ENCODE measurements at regions not wholly inside any gene's neighbourhood (a gene's known extent, or its start where the extent isn't known, plus 50 kb on each side); places are given as distances from the start of the nearest gene placed in this dataset.
"Not testable (repeated sequence)": the region's sequence is repeated elsewhere in the genome, so short reads cannot be mapped to it uniquely, and the experiment has no call there.

GRCh38 chr12:19572920-19573558 is 133.7 kb downstream of the AEBP2 start:
- DNase-seq, result peak; percentile 21

- no peak for DNase-seq
Observed at GRCh38 chr12:19573866-19574265, 134.6 kb downstream of the AEBP2 start.

GRCh38 chr12:19574601-19575000 is 135.3 kb downstream of the AEBP2 start:
- DNase-seq, result no peak

GRCh38 chr12:19575337-19576243 is 136.3 kb downstream of the AEBP2 start:
- no peak for DNase-seq

GRCh38 chr12:19576506-19577280 is 137.4 kb downstream of the AEBP2 start:
- no peak for DNase-seq

- DNase-seq, result no peak
Observed at GRCh38 chr12:19577281-19577530, 137.9 kb downstream of the AEBP2 start.

- no peak for DNase-seq
Observed at GRCh38 chr12:19584732-19585131, 145.4 kb downstream of the AEBP2 start.

GRCh38 chr12:19588951-19589350 is 149.7 kb downstream of the AEBP2 start:
- DNase-seq, result no peak

GRCh38 chr12:19591951-19592350 is 152.7 kb downstream of the AEBP2 start:
- no peak for DNase-seq

GRCh38 chr12:19596434-19597166 is 157.3 kb downstream of the AEBP2 start:
- DNase-seq, result no peak

GRCh38 chr12:19597167-19598026 is 158.1 kb downstream of the AEBP2 start:
- DNase-seq, result no peak

- no peak for DNase-seq
Observed at GRCh38 chr12:19605720-19606119, 166.4 kb downstream of the AEBP2 start.

- DNase-seq, result no peak
Observed at GRCh38 chr12:19608039-19608438, 168.7 kb downstream of the AEBP2 start.

GRCh38 chr12:19613051-19613535 is 173.8 kb downstream of the AEBP2 start:
- DNase-seq, result no peak

GRCh38 chr12:19614601-19615383 is 175.5 kb downstream of the AEBP2 start:
- DNase-seq, result no peak

- DNase-seq, result no peak
Observed at GRCh38 chr12:19615384-19615725, 176.1 kb downstream of the AEBP2 start.

GRCh38 chr12:19616781-19617180 is 177.5 kb downstream of the AEBP2 start:
- no peak for DNase-seq

GRCh38 chr12:19620222-19620621 is 180.9 kb downstream of the AEBP2 start:
- DNase-seq, result no peak

GRCh38 chr12:19623751-19624399 is 184.6 kb downstream of the AEBP2 start:
- DNase-seq, result no peak

- DNase-seq, result no peak
Observed at GRCh38 chr12:19624491-19624890, 185.2 kb downstream of the AEBP2 start.

GRCh38 chr12:19625551-19625950 is 186.3 kb downstream of the AEBP2 start:
- not testable (repeated sequence) for DNase-seq
